Stomach (tissue), 8 donors: ENCODE measurements at regions not wholly inside any gene's neighbourhood (a gene's known extent, or its start where the extent isn't known, plus 50 kb on each side); places are given as distances from the start of the nearest gene placed in this dataset.

Experiments
- DNase-seq, 2 donors: peaks; one replicate each; pipeline versions ENCODE4 v3.0.0 to v3.0.0-alpha.2; 2013 to 2019
- H3K27ac ChIP-seq, 5 donors: fragments of 200-600 bp in 4 of 5; sonication (generic) in 4 of 5; one replicate each; pipeline ENCODE4 v1.5.1; 2013 to 2019; ENCODE audit warnings: mild to moderate bottlenecking in 1 of 5, moderate library complexity in 1 of 5
- H3K27me3 ChIP-seq, 3 donors: fragments of 200-600 bp; sonication (generic); one replicate each; pipeline ENCODE4 v1.5.1; 2017 to 2019; ENCODE audit warnings: mixed run types in 1 of 3
- H3K36me3 ChIP-seq, 4 donors: fragments of 200-600 bp; sonication (generic); 1 replicate in 3 of 4; 2 replicates in 1 of 4; pipeline ENCODE4 v1.5.1; 2016 to 2019
- H3K4me1 ChIP-seq, 4 donors: fragments of 200-600 bp; sonication (generic); one replicate each; pipeline ENCODE4 v1.5.1; 2016 to 2019
- H3K4me3 ChIP-seq, 4 donors: fragments of 200-600 bp; sonication (generic) in 3 of 4; one replicate each; pipeline ENCODE4 v1.5.1; 2016 to 2019; ENCODE audit warnings: mild to moderate bottlenecking in 1 of 4
- H3K9me3 ChIP-seq, 4 donors: fragments of 200-600 bp; sonication (generic); one replicate each; pipeline ENCODE4 v1.5.1; 2016 to 2019
- CTCF ChIP-seq, 7 experiments: fragments of 450-650 bp in 4 of 7; fragments of 200-600 bp in 3 of 7; sonication (generic) in 3 of 7; IDR thresholded peaks; one replicate each; pipeline ENCODE4 v1.5.1; 2016 to 2019; ENCODE audit warnings: antibody characterized with exemption in 7 of 7, control low read depth in 2 of 7, mild to moderate bottlenecking in 1 of 7
- EP300 ChIP-seq: sonication (generic); formaldehyde crosslinking; IDR thresholded peaks from one replicate; pipeline ENCODE4 v1.6.1; 2017; ENCODE audit warnings: antibody characterized with exemption
- POLR2A ChIP-seq, 4 donors: fragments of 450-650 bp; IDR thresholded peaks; one replicate each; pipeline ENCODE4 v1.6.1; 2016; ENCODE audit warnings: antibody characterized with exemption in 4 of 4, control low read depth in 2 of 4, mild to moderate bottlenecking in 1 of 4, moderate library complexity in 1 of 4
- POLR2AphosphoS5 ChIP-seq, 3 donors: sonication (generic); formaldehyde crosslinking; IDR thresholded peaks; one replicate each; pipeline ENCODE4 v1.6.1; 2016; ENCODE audit warnings: antibody characterized with exemption in 3 of 3
- WGBS, 5 donors: extraction: QIAGEN DNeasy Blood & Tissue Kit in 3 of 5; methylation state at CpG; one replicate each; pipeline versions ENCODE4 v1.1.5 to v1.1.7; 2013 to 2018; 5-methylcytosine and 5-hydroxymethylcytosine counted together
- intact Hi-C: fragments of 100-400 bp; cut with DNase I; formaldehyde crosslinking; loops from one replicate; pipeline ENCODE4 v1.15.1; 2023; ENCODE audit warnings: low total_unique reads
- donor health status: healthy with polysubstance abuse.
- donor health status: Bipolar disorder and iron deficiency.
- donor health status: healthy.

GRCh38 chr1:219755234-219755633 is 142.3 kb upstream of the ZC3H11B start:
- H3K4me1 ChIP-seq, result no peaks in the 10 kb centered on the region
- 66 to 80% (median 67%) methylated on average over 3 of the region's 3 CpGs for WGBS, 5 donors

GRCh38 chr1:219754767-219755166 is 141.9 kb upstream of the ZC3H11B start:
- Histone ChIP-seq H3K27ac (no peak overlapping the region), H3K4me3 (no peak overlapping the region), H3K9me3 (no peaks in the 10 kb centered on the region), H3K27me3 (no peaks in the 10 kb centered on the region), H3K36me3 (no peaks in the 10 kb centered on the region), H3K4me1 (no peaks in the 10 kb centered on the region)
- DNase-seq, result no peak
- WGBS, 5 donors, result 62 to 76% (median 69%) methylated on average over 2 of the region's 2 CpGs
- TF ChIP-seq POLR2AphosphoS5 (IDR thresholded peaks at IDR 0.05) (no peak), EP300 (no peak), CTCF (IDR thresholded peaks at IDR 0.05) (no peak), POLR2A (IDR thresholded peaks at IDR 0.05) (no peak)
- intact Hi-C loops, result no loop called here

More at GRCh38 chr1:219755234-219755633, 142.3 kb upstream of the ZC3H11B start:
- Histone ChIP-seq H3K4me3 (no peak overlapping the region), H3K36me3 (no peaks in the 10 kb centered on the region), H3K27me3 (no peaks in the 10 kb centered on the region), H3K9me3 (no peaks in the 10 kb centered on the region), H3K27ac (no peak overlapping the region)
- TF ChIP-seq POLR2A (IDR thresholded peaks at IDR 0.05), result no peak
- no peak for TF ChIP-seq EP300
- no peak for TF ChIP-seq POLR2AphosphoS5 (IDR thresholded peaks at IDR 0.05)
- no peak for TF ChIP-seq CTCF (IDR thresholded peaks at IDR 0.05)
- intact Hi-C loops, result no loop called here
- DNase-seq, result no peak

GRCh38 chr1:219753914-219754313 is 141.0 kb upstream of the ZC3H11B start:
- no peak overlapping the region for H3K4me3 ChIP-seq
- WGBS, 5 donors, result 45 to 60% (median 54%) methylated on average over 4 of the region's 4 CpGs
- no peaks in the 10 kb centered on the region for H3K27me3 ChIP-seq
- H3K36me3 ChIP-seq, result no peaks in the 10 kb centered on the region
- H3K9me3 ChIP-seq, result no peaks in the 10 kb centered on the region
- no peak for TF ChIP-seq POLR2A (IDR thresholded peaks at IDR 0.05)
- no peak for TF ChIP-seq EP300
- TF ChIP-seq CTCF (IDR thresholded peaks at IDR 0.05), result no peak
- TF ChIP-seq POLR2AphosphoS5 (IDR thresholded peaks at IDR 0.05), result no peak
- intact Hi-C loops, result no loop called here
- no peaks in the 10 kb centered on the region for H3K4me1 ChIP-seq
- H3K27ac ChIP-seq, result no peak overlapping the region
- DNase-seq, result no peak

GRCh38 chr1:219752645-219753044 is 139.7 kb upstream of the ZC3H11B start:
- Histone ChIP-seq H3K4me1 (no peaks in the 10 kb centered on the region), H3K36me3 (no peaks in the 10 kb centered on the region), H3K27me3 (no peaks in the 10 kb centered on the region), H3K9me3 (no peaks in the 10 kb centered on the region), H3K4me3 (no peak overlapping the region), H3K27ac (no peak overlapping the region)
- WGBS, 5 donors, result 0 to 44% (median 0%) methylated on average over 1 of the region's 1 CpG
- TF ChIP-seq POLR2A (IDR thresholded peaks at IDR 0.05) (no peak), CTCF (IDR thresholded peaks at IDR 0.05) (no peak), EP300 (no peak), POLR2AphosphoS5 (IDR thresholded peaks at IDR 0.05) (no peak)
- DNase-seq, result no peak
- intact Hi-C loops, result no loop called here
